ENCODE measurements at regions not wholly inside any gene's neighbourhood (a gene's known extent, or its start where the extent isn't known, plus 50 kb on each side); places are given as distances from the start of the nearest gene placed in this dataset.
"Not testable (repeated sequence)": the region's sequence is repeated elsewhere in the genome, so short reads cannot be mapped to it uniquely, and the experiment has no call there.

- no peak for DNase-seq (ENCODE audit: extremely low read depth, low read depth)
These were observed 111.6 kb upstream of the FGGY start for GRCh38 chr1:59185163-59185860.

- no peak for DNase-seq (ENCODE audit: extremely low read depth, low read depth)
These were observed 110.2 kb upstream of the FGGY start for GRCh38 chr1:59186656-59187055.

GRCh38 chr1:59188413-59189213, 108.3 kb upstream of the FGGY start:
- DNase-seq (ENCODE audit: extremely low read depth, low read depth), result no peak

GRCh38 chr1:59193443-59194093, 103.3 kb upstream of the FGGY start:
- no peak for DNase-seq (ENCODE audit: extremely low read depth, low read depth)

- DNase-seq (ENCODE audit: extremely low read depth, low read depth), result no peak
These were observed 102.3 kb upstream of the FGGY start for GRCh38 chr1:59194621-59195020.

GRCh38 chr1:59195151-59195550, 101.7 kb upstream of the FGGY start:
- DNase-seq (ENCODE audit: extremely low read depth, low read depth), result no peak

- DNase-seq (ENCODE audit: extremely low read depth, low read depth), result no peak
These were observed 98.3 kb upstream of the FGGY start for GRCh38 chr1:59198564-59198963.

- no peak for DNase-seq (ENCODE audit: extremely low read depth, low read depth)
These were observed 97.7 kb upstream of the FGGY start for GRCh38 chr1:59199147-59199546.

- DNase-seq (ENCODE audit: extremely low read depth, low read depth), result no peak
These were observed 97.0 kb upstream of the FGGY start for GRCh38 chr1:59199719-59200376.

GRCh38 chr1:59201341-59201740, 95.6 kb upstream of the FGGY start:
- no peak for DNase-seq (ENCODE audit: extremely low read depth, low read depth)

- DNase-seq (ENCODE audit: extremely low read depth, low read depth), result no peak
These were observed 94.4 kb upstream of the FGGY start for GRCh38 chr1:59202455-59202854.

GRCh38 chr1:59204001-59204400, 92.9 kb upstream of the FGGY start:
- no peak for DNase-seq (ENCODE audit: extremely low read depth, low read depth)

- DNase-seq (ENCODE audit: extremely low read depth, low read depth), result not testable (repeated sequence)
These were observed 90.3 kb upstream of the FGGY start for GRCh38 chr1:59206616-59207015.

GRCh38 chr1:59210430-59210829, 86.5 kb upstream of the FGGY start:
- not testable (repeated sequence) for DNase-seq (ENCODE audit: extremely low read depth, low read depth)

- DNase-seq (ENCODE audit: extremely low read depth, low read depth), result no peak
These were observed 84.2 kb upstream of the FGGY start for GRCh38 chr1:59212706-59213105.

GRCh38 chr1:59214248-59215208, 82.4 kb upstream of the FGGY start:
- DNase-seq (ENCODE audit: extremely low read depth, low read depth), result no peak

- DNase-seq (ENCODE audit: extremely low read depth, low read depth), result no peak
These were observed 81.1 kb upstream of the FGGY start for GRCh38 chr1:59215766-59216291.

GRCh38 chr1:59217439-59217838, 79.5 kb upstream of the FGGY start:
- not testable (repeated sequence) for DNase-seq (ENCODE audit: extremely low read depth, low read depth)

- DNase-seq (ENCODE audit: extremely low read depth, low read depth), result no peak
These were observed 78.2 kb upstream of the FGGY start for GRCh38 chr1:59218521-59219236.

Measured in NCI-H460 (cell line).